HCT116 (cell line): ENCODE measurements at regions not wholly inside any gene's neighbourhood (a gene's known extent, or its start where the extent isn't known, plus 50 kb on each side); places are given as distances from the start of the nearest gene placed in this dataset.

Source experiments
- CTCF ChIP-seq, 3 experiments: fragments of 200-600 bp in 1 of 3; sonication (generic) in 1 of 3; IDR thresholded peaks in 2 of 3; conservative IDR thresholded peaks in 1 of 3; 2 replicates each; pipeline ENCODE4 v1.5.1; 2012 to 2017; ENCODE audit warnings: low read depth in 2 of 3, low read length in 2 of 3, antibody characterized with exemption in 1 of 3, borderline replicate concordance in 1 of 3, control low read depth in 1 of 3, mild to moderate bottlenecking in 1 of 3, mixed read lengths in 1 of 3, mixed run types in 1 of 3, moderate library complexity in 1 of 3; ENCODE audit not compliant: insufficient read depth in 1 of 3
- EZH2 ChIP-seq: fragments of 200-600 bp; sonication (generic); IDR thresholded peaks from 2 replicates; pipeline ENCODE4 v1.6.1; 2017; ENCODE audit warnings: antibody characterized with exemption, mixed run types
- REST ChIP-seq: IDR thresholded peaks from 2 replicates; pipeline ENCODE4 v1.6.1; 2012; ENCODE audit warnings: low read depth
- TCF7L2 ChIP-seq: IDR thresholded peaks from 2 replicates; pipeline ENCODE4 v1.7.0; 2011; ENCODE audit warnings: borderline replicate concordance, inconsistent platforms; ENCODE audit not compliant: insufficient read depth, insufficient read length; ENCODE audit errors: extremely low read depth

DNA sequence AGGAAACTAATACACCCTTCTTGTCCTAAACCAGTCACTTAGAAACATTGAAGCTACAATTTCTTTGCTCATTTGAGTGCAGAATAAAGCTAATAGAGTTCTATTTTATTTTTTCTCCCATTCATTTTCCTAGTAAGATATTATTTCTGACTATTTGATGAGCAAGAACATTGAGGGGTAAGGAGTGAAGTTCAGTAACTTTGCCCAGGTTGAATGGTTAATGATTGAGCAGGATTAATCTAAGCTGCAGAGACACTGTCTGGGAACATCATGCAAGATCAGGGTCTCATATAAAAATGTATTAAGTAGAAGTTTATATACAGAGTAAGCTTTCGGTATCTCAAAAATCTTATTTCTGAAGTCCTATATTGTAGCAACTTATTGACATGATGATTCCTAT, 102.4 kb upstream of the LIMCH1 start:
- TF ChIP-seq CTCF (IDR thresholded peaks at IDR 0.05 in 2 of 3, conservative IDR thresholded peaks at IDR 0.05 in 1 of 3; ENCODE audit: borderline replicate concordance in 1 of 3, insufficient read depth in 1 of 3, low read depth in 2 of 3, low read length in 2 of 3), result no peak
- TF ChIP-seq TCF7L2, result no peak
- no peak for TF ChIP-seq REST
- TF ChIP-seq EZH2, result no peak
